ENCODE measurements at regions not wholly inside any gene's neighbourhood (a gene's known extent, or its start where the extent isn't known, plus 50 kb on each side); places are given as distances from the start of the nearest gene placed in this dataset.

DNA sequence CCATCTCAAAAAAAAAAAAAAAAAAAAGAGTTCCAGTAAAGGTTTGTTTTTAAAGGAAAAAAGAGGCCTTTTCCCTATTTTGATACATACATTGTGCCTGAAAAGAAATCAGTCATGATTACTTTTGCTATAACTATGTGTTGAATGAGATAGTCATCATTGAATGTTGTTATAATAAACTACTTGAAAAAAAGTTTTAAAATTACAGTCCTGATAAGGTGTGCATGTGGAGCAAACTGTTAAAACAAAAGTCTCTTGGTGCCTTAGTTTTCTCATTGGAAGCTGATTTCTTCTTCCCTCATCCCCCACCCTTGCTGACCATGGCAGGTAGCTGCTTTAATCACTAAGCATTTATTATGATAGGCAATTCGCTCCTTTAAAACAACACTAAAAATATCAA lies 172.3 kb upstream of the TBCA start:
- DNase-seq = no peak

GRCh38 chr5:77947041-77947428 lies 170.9 kb upstream of the TBCA start:
- no peak for DNase-seq

GRCh38 chr5:77946381-77947040 lies 170.4 kb upstream of the TBCA start:
- no peak for DNase-seq

DNA sequence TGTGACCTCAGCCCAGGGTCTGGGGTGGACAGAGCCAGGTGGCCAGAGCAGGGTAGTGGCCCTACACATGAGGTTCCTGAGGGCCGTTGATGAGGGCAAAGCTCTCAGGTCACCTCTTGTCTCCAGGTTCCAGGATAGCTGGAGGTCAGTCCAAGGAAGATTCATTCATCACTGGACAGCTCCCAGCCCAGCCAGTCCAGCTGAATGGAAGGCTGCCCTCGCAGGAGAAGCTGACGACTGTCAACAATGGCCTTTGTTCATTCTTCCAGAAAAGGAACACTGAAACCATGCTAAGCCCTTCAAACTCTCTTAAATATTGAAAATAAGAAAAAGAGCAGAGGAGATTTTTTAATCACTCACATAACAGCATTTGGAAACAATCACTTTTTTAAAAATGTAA lies 169.7 kb upstream of the TBCA start:
- DNase-seq = no peak

- no peak for DNase-seq
Measured at GRCh38 chr5:77944757-77945340, 168.7 kb upstream of the TBCA start.

GRCh38 chr5:77943851-77944250 lies 167.7 kb upstream of the TBCA start:
- DNase-seq = no peak

DNA sequence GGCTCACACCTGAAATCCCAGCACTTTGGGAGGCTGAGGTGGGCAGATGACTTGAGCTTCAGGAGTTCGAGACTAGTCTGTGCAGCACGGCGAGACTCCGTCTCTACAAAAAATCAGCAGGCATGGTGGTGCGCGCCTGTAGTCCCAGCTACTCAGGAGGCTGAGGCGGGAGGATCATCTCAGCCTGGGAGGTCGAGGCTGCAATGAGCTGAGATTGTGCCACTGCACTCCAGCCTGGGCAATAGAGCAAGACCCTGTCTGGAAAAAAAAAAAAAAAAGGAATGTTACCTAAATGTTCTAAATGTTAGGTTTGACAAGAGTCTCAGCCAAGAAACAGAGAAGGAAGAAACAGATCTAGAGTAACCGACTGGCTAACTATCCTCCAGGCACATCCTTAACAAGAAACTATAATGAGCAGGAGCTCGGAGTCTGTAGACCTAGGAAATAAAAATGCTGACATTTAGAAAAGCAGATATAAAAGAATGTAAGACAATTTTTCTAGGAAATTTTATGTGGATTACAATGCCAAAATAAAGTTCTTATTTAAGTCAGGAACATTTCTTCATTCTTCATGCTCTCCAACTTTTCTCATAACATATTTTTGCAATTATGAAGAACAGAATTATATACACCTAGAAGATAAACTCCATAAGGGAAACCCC lies 166.6 kb upstream of the TBCA start:
- DNase-seq = no peak

DNA sequence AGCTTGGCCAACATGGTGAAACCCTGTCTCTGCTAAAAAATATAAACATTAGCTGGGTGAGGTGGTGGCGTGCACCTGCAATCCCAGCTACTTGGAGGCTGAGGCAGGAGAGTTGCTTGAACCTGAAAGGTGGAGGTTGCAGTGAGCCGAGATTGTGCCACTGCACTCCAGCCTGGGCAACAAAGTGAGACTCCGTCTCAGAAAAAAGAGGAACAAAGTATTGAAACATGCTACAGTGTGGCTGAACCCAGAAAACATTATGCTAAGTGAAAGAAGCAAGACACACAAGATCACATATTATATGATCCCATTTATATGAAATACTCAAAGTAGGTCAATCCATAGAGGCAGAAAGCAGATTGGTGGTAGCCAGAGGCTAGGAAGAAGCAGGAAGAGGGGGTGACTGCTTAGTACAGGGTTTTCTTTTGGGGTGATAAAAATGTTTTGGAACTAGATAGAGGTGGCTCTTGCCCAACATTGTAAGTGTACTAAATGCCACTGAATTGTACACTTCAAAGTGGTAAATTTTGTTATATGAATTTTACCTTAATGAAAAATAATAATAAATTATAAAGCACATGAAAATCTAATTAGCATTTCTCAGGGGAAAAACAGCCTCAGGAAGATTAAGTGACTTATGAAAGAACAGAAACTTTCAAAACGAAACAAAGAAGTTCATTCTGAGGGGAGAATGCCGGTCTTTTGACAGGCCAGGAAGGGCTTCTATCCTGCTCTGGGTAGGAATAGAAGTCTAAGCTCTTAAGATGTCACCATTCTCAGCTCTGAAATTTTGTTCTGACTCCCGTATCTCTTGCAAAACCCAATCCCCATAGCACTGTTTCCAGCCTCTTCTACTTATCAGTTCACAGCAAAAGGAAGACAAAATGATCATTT lies 161.1 kb upstream of the TBCA start:
- no peak for DNase-seq

DNA sequence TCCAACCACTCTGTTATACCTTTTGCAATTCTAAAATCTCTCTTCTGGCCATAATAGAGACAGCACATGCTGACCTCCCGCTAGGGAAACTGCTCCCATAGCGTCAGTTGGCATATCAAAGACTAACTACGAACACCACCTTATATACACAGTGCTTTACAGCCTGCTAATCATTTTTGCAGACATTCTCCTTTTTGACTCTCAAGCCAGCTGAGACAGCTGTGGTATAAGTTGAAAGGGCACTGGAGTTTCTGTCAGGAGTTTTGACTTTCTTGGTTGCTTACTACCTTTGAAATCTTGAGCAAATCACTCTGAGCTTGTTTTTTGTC lies 160.2 kb upstream of the TBCA start:
- no peak for DNase-seq

- no peak for DNase-seq
Measured at GRCh38 chr5:77935506-77936364, 159.6 kb upstream of the TBCA start.

GRCh38 chr5:77928776-77929300 lies 152.7 kb upstream of the TBCA start:
- DNase-seq = no peak

DNA sequence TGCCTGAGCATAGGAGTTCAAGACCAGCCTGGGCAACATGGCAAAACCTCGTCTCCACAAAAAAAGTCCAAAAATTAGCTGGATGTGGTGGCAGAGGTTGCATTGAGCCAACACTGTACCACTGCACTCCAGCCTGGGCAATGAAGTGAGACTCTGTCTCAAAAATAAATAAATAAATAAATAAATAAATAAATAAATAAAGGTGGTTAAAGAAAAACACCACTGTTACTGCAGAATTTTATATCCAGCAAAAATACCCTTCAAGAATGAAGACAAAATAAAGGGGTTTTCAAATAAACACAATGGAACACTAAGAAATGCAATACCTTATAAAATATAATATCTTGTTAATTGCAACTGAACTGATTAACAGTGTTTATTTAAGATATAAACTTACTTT lies 150.2 kb upstream of the TBCA start:
- no peak for DNase-seq

DNA sequence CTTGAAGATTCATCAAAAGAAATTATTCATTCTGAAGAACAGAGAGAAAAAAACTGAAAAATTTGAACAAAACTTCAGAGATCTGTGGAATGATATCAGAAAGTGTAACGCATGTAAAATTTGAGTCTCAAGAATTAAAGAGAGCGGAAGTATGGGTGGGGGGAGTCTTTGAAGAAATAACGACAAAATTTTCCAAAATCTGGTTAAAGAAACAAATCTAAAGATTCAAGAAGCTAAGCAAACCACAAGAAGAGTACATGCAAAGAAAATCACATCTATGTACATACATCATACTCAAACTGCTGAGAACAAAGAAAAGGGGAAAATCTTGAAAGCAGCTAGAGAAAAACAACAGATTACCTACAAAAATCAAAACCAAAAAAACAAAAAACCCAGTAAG lies 149.4 kb upstream of the TBCA start:
- DNase-seq = no peak

DNA sequence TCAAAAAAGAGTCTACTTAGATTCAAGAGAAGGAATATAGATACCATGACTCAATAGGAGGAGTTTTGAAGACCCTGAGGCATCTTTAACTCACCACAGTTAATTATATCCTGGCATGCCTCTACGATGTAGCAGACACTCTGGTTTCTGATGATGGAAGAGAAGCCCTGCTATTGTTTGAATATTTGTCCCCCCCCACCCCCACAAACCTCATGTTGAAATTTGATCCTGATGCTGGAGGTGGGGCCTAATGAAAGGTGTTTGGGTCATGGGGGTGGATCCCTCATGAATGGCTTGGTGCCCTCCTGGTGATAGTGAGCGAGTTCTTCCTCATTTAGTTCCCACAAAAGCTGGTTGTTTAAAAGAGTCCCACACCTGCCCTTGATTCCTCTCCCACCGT lies 147.9 kb upstream of the TBCA start:
- DNase-seq = no peak

GRCh38 chr5:77923666-77924065 lies 147.5 kb upstream of the TBCA start:
- no peak for DNase-seq

GRCh38 chr5:77921094-77921768 lies 145.1 kb upstream of the TBCA start:
- no peak for DNase-seq

DNA sequence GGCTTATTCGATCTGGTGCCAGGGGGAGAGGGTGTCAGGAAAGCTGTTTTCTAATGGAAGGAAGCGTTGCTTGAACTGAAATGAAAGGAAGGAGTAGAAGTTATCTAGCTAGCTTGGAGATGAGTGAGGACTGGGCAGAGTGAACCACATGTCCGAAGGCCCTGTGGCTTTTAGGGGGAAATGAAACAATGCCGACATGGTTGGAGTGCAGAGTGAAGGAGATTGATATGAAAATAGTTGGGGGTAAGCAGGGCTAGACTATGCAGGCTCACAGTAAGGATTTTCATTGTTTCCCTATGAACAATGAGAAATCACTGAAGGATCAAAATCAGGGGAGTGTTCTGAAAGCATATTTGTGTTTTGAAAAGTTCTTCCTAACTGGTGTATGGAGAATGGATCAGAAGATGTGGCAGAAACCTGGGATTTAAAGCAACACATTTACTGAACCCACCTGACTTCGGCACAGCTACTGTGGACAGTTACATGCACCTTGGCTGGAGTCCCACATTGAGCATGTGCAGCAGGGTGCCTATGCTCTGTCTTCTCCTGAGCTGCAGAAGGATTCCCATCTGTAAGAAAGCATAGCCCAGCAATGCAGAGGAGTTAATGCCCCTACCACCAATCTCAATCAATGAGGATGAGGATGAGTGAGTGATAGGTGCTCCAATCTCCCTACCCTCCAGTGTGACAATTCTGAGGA lies 144.4 kb upstream of the TBCA start:
- no peak for DNase-seq

- no peak for DNase-seq
Measured at GRCh38 chr5:77915346-77915745, 139.2 kb upstream of the TBCA start.

GRCh38 chr5:77912721-77913120 lies 136.6 kb upstream of the TBCA start:
- no peak for DNase-seq

- no peak for DNase-seq
Measured at GRCh38 chr5:77910602-77911188, 134.6 kb upstream of the TBCA start.

All from tongue (tissue), 1 donor.